Activated B cell treated with CpG ODN at 0.5 μM for 24 hours (primary cell): ENCODE measurements at regions not wholly inside any gene's neighbourhood (a gene's known extent, or its start where the extent isn't known, plus 50 kb on each side); places are given as distances from the start of the nearest gene placed in this dataset.

Experiments
- ATAC-seq: fragments of 200-7000 bp; cut with Tn5 transposase; one replicate; pipeline ENCODE4 v1.10.0; 2021; ENCODE audit warnings: low read depth, mild to moderate bottlenecking, moderate library complexity
- CTCF ChIA-PET: fragments of 350-600 bp; sonication (Branson Sonifier 250); formaldehyde crosslinking; loops from one replicate; lab custom pipeline; 2021; ENCODE audit warnings: antibody characterized with exemption; lab: Charles Lee
- POLR2A ChIA-PET: fragments of 350-600 bp; sonication (Branson Sonifier 250); formaldehyde crosslinking; loops from one replicate; lab custom pipeline; 2021; ENCODE audit warnings: antibody characterized with exemption; lab: Charles Lee
- DNase-seq: peaks from one replicate; pipeline ENCODE4 v3.0.0; 2022
- H3K27ac Mint-ChIP-seq: one replicate; pipeline ENCODE4 v1.8.0; 2020; ENCODE audit warnings: mixed read lengths
- H3K27me3 Mint-ChIP-seq: one replicate; pipeline ENCODE4 v1.8.0; 2021; ENCODE audit warnings: mixed read lengths
- H3K36me3 Mint-ChIP-seq: one replicate; pipeline ENCODE4 v1.8.0; 2021; ENCODE audit warnings: low read depth, mixed read lengths
- H3K4me1 Mint-ChIP-seq: one replicate; pipeline ENCODE4 v1.8.0; 2021; ENCODE audit warnings: mixed read lengths
- H3K4me3 Mint-ChIP-seq: one replicate; pipeline ENCODE4 v1.8.0; 2020; ENCODE audit warnings: mild to moderate bottlenecking, mixed read lengths
- H3K9me3 Mint-ChIP-seq: one replicate; pipeline ENCODE4 v1.8.0; 2020; ENCODE audit warnings: mixed read lengths
- intact Hi-C: fragments of 100-400 bp; cut with micrococcal nuclease; formaldehyde crosslinking; loops from one replicate; pipeline ENCODE4 v1.15.1; 2024
- TF ChIP-seq, protein P1 (sequence below): fragments of 200-600 bp; IDR thresholded peaks from one replicate; pipeline ENCODE4 v1.8.0; 2022; ENCODE audit warnings: antibody characterized with exemption, mild to moderate bottlenecking

DNA sequence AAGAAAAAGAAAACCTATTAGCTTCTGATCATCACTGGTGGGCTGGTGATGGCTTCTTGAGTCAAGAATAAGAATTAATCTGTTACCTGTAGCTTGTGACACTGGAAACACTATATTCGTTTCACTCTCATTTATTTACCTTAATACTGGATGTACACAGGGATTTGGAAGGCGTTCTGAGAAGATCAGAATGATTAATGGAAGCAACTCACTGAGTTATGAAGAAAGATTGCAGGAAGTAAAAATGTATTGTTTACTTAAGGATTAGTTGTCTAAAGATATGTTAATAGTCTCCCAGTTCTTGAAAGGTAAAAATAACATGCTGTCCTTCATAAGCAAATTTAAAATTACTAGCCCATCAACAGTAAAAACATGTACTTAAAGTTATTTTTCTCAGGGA, 644.9 kb upstream of the NCAM2 start:
- peaks cover 9% of the 10 kb centered on the region for H3K9me3 Mint-ChIP-seq
- CTCF ChIA-PET = no interaction called here
- POLR2A ChIA-PET = no interaction called here
- TF ChIP-seq, protein P1, sequence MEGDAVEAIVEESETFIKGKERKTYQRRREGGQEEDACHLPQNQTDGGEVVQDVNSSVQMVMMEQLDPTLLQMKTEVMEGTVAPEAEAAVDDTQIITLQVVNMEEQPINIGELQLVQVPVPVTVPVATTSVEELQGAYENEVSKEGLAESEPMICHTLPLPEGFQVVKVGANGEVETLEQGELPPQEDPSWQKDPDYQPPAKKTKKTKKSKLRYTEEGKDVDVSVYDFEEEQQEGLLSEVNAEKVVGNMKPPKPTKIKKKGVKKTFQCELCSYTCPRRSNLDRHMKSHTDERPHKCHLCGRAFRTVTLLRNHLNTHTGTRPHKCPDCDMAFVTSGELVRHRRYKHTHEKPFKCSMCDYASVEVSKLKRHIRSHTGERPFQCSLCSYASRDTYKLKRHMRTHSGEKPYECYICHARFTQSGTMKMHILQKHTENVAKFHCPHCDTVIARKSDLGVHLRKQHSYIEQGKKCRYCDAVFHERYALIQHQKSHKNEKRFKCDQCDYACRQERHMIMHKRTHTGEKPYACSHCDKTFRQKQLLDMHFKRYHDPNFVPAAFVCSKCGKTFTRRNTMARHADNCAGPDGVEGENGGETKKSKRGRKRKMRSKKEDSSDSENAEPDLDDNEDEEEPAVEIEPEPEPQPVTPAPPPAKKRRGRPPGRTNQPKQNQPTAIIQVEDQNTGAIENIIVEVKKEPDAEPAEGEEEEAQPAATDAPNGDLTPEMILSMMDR = no peak
- intact Hi-C loops = no loop called here
- no peaks in the 10 kb centered on the region for H3K27me3 Mint-ChIP-seq
- H3K27ac Mint-ChIP-seq = no peak overlapping the region
- H3K36me3 Mint-ChIP-seq = no peaks in the 10 kb centered on the region
- ATAC-seq (no peak), DNase-seq (no peak)
- no peak overlapping the region for H3K4me3 Mint-ChIP-seq
- no peaks in the 10 kb centered on the region for H3K4me1 Mint-ChIP-seq

DNA sequence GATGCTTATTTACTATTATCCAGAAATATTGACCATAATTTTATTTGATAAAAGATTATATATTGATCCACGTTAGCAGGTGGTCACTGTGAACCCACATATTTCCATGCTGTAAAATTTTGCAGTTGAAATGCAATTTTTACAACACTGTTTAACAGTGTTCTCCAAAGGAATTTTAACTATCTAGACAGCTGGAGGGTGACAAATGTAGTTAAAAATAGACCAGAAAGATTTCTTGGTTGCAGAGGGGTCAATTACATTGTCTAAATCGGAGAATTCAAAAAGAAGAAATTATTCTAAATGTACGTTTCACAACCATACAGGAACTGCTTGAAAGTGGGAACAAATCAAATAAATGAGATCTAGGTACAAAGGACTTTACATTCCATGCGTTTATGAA, 625.2 kb upstream of the NCAM2 start:
- ChIA-PET CTCF (no interaction called here), POLR2A (no interaction called here)
- DNase-seq (no peak), ATAC-seq (no peak)
- Mint-ChIP-seq H3K36me3 (no peaks in the 10 kb centered on the region), H3K4me3 (no peak overlapping the region), H3K27ac (no peak overlapping the region), H3K4me1 (no peaks in the 10 kb centered on the region), H3K9me3 (peaks cover 2% of the 10 kb centered on the region), H3K27me3 (no peaks in the 10 kb centered on the region)
- intact Hi-C loops = no loop called here
- TF ChIP-seq, protein P1 = no peak

DNA sequence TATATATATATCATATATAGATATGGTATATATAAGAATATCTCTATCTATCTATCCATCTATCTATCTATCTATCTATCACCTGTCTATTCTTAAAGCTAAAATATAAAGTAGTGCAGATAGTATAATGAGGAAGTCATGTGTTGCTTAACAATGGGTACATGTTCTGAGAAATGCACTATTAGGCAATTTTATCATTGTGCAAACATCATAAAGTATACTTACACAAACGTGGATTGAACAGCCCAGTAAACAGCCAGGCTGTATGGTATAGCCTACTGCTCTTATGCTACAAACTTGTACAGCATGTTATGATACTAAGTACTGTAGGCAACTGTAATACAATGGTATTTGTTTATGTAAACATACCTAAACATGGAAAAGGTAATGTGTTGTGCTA, 621.0 kb upstream of the NCAM2 start:
- TF ChIP-seq, protein P1 = no peak
- DNase-seq (no peak), ATAC-seq (no peak)
- intact Hi-C loops = no loop called here
- H3K36me3 Mint-ChIP-seq = no peaks in the 10 kb centered on the region
- no peak overlapping the region for H3K27ac Mint-ChIP-seq
- H3K4me1 Mint-ChIP-seq = no peaks in the 10 kb centered on the region
- H3K9me3 Mint-ChIP-seq = no peaks in the 10 kb centered on the region
- no peaks in the 10 kb centered on the region for H3K27me3 Mint-ChIP-seq
- POLR2A ChIA-PET = no interaction called here
- no peak overlapping the region for H3K4me3 Mint-ChIP-seq
- CTCF ChIA-PET = no interaction called here

DNA sequence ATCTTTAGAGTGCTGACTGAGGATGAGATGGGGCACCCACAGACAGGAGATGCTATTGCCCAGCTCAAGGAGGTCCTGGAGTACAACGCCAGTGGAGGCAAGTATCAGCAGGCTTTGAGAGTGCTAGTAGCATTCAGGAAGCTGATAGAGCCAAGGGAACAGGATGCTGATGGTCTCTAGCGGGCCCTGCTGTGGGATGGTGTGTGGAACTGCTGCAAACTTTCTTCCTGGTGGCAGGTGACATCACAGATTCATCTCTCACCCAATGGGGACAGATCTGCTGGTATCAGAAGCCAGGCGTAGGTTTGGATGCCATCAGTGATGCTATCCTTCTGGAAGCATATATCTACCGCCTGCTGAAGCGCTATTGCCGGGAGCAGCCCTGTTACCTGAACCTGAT, 609.8 kb upstream of the NCAM2 start:
- TF ChIP-seq, protein P1 = no peak
- intact Hi-C loops = no loop called here
- ChIA-PET POLR2A (no interaction called here), CTCF (no interaction called here)
- DNase-seq (no peak), ATAC-seq (no peak)
- H3K27me3 Mint-ChIP-seq = no peaks in the 10 kb centered on the region
- H3K36me3 Mint-ChIP-seq = no peaks in the 10 kb centered on the region
- no peak overlapping the region for H3K27ac Mint-ChIP-seq
- H3K4me3 Mint-ChIP-seq = no peak overlapping the region
- H3K4me1 Mint-ChIP-seq = no peaks in the 10 kb centered on the region
- peaks cover 23% of the 10 kb centered on the region for H3K9me3 Mint-ChIP-seq

DNA sequence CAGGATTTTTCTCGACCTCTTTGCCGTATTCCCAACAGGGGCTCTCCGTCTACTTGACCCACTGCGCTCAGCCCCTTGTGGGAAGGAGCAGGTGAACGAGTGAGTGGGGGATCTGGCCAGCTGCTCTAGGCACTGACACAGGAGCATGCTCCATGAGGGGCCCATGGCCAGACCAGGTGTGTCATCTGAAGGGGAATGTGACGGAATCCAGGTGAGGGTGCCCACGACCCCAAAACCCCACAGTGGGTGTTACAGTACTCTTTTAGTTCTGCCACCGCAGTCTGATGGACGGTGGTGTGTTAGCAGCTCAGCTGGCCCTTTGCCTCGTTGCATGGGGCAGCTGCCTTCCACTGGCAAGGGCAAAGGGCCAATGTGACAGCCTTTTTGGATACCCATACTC, 601.4 kb upstream of the NCAM2 start:
- no peak overlapping the region for H3K27ac Mint-ChIP-seq
- H3K36me3 Mint-ChIP-seq = no peaks in the 10 kb centered on the region
- H3K9me3 Mint-ChIP-seq = peaks cover 11% of the 10 kb centered on the region
- no peak overlapping the region for H3K4me3 Mint-ChIP-seq
- no peaks in the 10 kb centered on the region for H3K4me1 Mint-ChIP-seq
- CTCF ChIA-PET = no interaction called here
- POLR2A ChIA-PET = no interaction called here
- TF ChIP-seq, protein P1 = no peak
- ATAC-seq (no peak), DNase-seq (no peak)
- intact Hi-C loops = no loop called here
- H3K27me3 Mint-ChIP-seq = no peaks in the 10 kb centered on the region
